ENCODE measurements at regions not wholly inside any gene's neighbourhood (a gene's known extent, or its start where the extent isn't known, plus 50 kb on each side); places are given as distances from the start of the nearest gene placed in this dataset.

- TF ChIP-seq CTCF (IDR thresholded peaks at IDR 0.05) (no peak), POLR2A (IDR thresholded peaks at IDR 0.05) (no peak)
Observed at GRCh38 chr4:156374069-156374468, 420.4 kb upstream of the CTSO start.

Measured in lower leg skin (tissue), 3 donors.